AG04450 (cell line): ENCODE measurements at regions not wholly inside any gene's neighbourhood (a gene's known extent, or its start where the extent isn't known, plus 50 kb on each side); places are given as distances from the start of the nearest gene placed in this dataset.

ENCODE experiments used
- CTCF ChIA-PET: fragments of 300-600, 350-600 bp; formaldehyde crosslinking; extraction: SDS; loops from one replicate; lab custom pipeline; 2022; ENCODE audit warnings: antibody characterized with exemption, inconsistent platforms; lab: Charles Lee
- POLR2A ChIA-PET: fragments of 350-600 bp; formaldehyde crosslinking; extraction: SDS; loops from one replicate; lab custom pipeline; 2021; ENCODE audit warnings: antibody characterized with exemption, inconsistent platforms; lab: Yijun Ruan, JAX
- DNase-seq: peaks from one replicate; pipeline ENCODE4 v3.0.0-alpha.2; 2011; ENCODE audit warnings: low read depth, low spot score
- H3K27ac ChIP-seq: one replicate; pipeline ENCODE4 v1.5.1; 2012; ENCODE audit warnings: low read depth, low read length, control low read depth
- H3K27me3 ChIP-seq: one replicate; pipeline ENCODE4 v1.6.0; 2012; ENCODE audit warnings: low read length; ENCODE audit not compliant: control insufficient read depth, insufficient read depth
- H3K4me3 ChIP-seq: 2 replicates; pipeline ENCODE4 v1.5.1; 2011; ENCODE audit warnings: mild to moderate bottlenecking, low read depth, low read length, control low read depth
- H3K9me3 ChIP-seq: 2 replicates; pipeline ENCODE4 v1.5.1; 2012; ENCODE audit warnings: low read length; ENCODE audit not compliant: control insufficient read depth, insufficient read depth
- TF ChIP-seq, protein P1 (sequence below): IDR thresholded peaks from 2 replicates; pipeline ENCODE4 v1.5.1; 2011; ENCODE audit warnings: low read depth, low read length, control low read depth, inconsistent platforms

DNA sequence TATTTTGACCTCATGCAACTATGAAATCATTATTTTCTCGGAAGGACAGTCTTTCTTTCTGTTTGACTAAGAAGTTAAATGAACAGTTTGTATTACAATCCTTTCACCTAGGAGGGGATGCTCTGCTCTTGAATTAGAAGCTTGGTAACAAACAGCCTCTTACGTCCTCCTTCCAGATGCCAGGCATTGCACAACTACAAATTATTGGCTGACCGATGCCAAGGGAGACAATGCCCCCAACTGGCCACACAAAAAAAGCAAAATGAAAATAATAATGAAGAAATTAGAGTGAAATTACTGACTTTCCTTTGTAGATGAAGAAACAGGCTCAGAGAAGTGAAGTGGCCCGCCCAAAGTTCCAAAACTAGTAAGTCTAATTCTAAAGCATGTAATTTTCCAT is 177.9 kb downstream of the CYRIA start:
- H3K27ac ChIP-seq = no peak overlapping the region
- ChIA-PET POLR2A (no interaction called here), CTCF (no interaction called here)
- DNase-seq = no peak
- TF ChIP-seq, protein P1, sequence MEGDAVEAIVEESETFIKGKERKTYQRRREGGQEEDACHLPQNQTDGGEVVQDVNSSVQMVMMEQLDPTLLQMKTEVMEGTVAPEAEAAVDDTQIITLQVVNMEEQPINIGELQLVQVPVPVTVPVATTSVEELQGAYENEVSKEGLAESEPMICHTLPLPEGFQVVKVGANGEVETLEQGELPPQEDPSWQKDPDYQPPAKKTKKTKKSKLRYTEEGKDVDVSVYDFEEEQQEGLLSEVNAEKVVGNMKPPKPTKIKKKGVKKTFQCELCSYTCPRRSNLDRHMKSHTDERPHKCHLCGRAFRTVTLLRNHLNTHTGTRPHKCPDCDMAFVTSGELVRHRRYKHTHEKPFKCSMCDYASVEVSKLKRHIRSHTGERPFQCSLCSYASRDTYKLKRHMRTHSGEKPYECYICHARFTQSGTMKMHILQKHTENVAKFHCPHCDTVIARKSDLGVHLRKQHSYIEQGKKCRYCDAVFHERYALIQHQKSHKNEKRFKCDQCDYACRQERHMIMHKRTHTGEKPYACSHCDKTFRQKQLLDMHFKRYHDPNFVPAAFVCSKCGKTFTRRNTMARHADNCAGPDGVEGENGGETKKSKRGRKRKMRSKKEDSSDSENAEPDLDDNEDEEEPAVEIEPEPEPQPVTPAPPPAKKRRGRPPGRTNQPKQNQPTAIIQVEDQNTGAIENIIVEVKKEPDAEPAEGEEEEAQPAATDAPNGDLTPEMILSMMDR = no peak
- H3K4me3 ChIP-seq = no peak overlapping the region
- no peaks in the 10 kb centered on the region for H3K27me3 ChIP-seq
- no peaks in the 10 kb centered on the region; the same call in 1 of the 2 replicates for H3K9me3 ChIP-seq

DNA sequence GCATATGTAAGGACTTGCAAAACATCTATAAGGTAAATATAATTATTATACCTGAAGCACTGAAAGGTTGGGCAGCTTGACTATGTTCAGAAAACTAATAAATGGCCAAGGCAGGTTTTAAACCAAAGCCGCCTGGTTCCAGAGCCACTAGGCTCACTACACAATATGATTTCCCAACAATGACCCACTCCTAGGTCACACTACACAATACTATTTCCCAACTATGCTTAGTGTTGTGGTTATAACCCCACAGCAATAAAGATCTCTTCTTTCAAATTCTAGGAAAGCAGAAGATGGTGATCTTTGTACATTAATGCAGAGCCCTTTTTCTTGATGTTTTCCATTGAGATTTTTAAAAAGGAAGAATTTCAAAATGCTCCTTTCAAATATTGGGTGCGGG is 180.4 kb downstream of the CYRIA start:
- TF ChIP-seq, protein P1 = no peak
- Histone ChIP-seq H3K4me3 (no peak overlapping the region), H3K27me3 (no peaks in the 10 kb centered on the region), H3K27ac (no peak overlapping the region), H3K9me3 (no peaks in the 10 kb centered on the region; the same call in 1 of the 2 replicates)
- CTCF ChIA-PET = no interaction called here
- DNase-seq = no peak
- POLR2A ChIA-PET = no interaction called here

DNA sequence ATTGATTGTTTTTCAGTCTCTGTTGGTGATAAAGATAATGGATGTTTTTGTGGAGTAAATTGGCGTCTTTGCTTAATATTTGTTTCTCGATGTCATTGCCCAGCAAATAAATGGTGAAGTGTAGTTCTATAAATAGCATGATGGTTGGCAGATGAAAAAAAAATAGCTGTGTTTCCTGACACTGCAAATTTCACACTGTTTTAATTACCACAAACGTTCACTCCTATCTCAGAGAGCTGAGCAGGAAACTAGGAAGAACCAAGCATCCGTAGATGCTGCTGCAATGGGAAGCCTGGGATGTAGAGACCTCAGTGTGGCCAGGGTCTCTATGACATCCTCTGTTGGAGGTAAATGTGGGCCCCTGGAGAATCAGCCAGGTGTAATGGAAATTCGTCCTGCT is 183.2 kb downstream of the CYRIA start:
- DNase-seq = no peak
- ChIA-PET CTCF (no interaction called here), POLR2A (no interaction called here)
- H3K4me3 ChIP-seq = no peak overlapping the region
- H3K27me3 ChIP-seq = no peaks in the 10 kb centered on the region
- TF ChIP-seq, protein P1 = no peak
- no peak overlapping the region for H3K27ac ChIP-seq
- no peaks in the 10 kb centered on the region for H3K9me3 ChIP-seq

DNA sequence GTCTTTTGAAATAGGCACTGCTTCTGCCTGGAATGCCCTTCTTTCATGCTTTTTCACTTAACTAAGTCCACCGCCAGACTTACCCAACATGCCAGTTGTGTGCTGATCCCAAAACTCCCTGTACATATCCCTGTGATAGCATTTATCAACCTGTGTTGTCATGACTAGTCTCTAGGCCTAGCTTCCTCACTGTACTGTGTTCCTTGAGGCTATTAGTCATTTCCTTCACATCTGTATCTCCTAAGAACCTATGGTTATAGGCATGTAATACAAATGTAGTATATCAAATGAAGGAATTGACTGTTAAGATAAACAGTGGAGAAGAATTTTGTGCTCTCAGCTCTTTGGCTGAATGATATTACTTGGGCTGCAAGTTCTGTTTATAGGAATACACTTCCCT is 184.3 kb downstream of the CYRIA start:
- no peak for DNase-seq
- H3K4me3 ChIP-seq = no peak overlapping the region
- no peaks in the 10 kb centered on the region for H3K27me3 ChIP-seq
- ChIA-PET POLR2A (no interaction called here), CTCF (no interaction called here)
- TF ChIP-seq, protein P1 = no peak
- H3K27ac ChIP-seq = no peak overlapping the region
- H3K9me3 ChIP-seq = no peaks in the 10 kb centered on the region

DNA sequence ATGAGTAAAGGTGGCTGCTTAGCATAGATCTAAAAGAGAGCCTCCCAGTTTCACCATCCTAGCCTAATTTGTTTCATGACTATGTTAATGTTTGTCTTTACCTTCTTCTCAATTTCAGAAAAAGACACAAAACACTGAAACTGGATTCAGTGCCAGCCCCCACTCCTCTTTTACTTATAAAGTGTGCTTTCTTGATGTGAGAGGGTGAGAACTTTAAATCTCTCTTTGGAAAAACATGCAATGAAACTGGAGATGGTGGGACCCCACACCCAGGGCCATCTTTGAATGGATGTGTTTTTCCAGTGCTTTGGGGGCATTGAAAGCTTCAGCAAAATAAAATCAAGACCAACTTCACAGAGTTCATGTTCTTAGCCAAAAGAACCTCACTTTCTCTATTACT is 185.9 kb downstream of the CYRIA start:
- CTCF ChIA-PET = no interaction called here
- POLR2A ChIA-PET = no interaction called here
- TF ChIP-seq, protein P1 = no peak
- no peaks in the 10 kb centered on the region for H3K27me3 ChIP-seq
- H3K27ac ChIP-seq = no peak overlapping the region
- no peak overlapping the region for H3K4me3 ChIP-seq
- no peaks in the 10 kb centered on the region for H3K9me3 ChIP-seq
- DNase-seq = no peak
